ENCODE measurements at regions not wholly inside any gene's neighbourhood (a gene's known extent, or its start where the extent isn't known, plus 50 kb on each side); places are given as distances from the start of the nearest gene placed in this dataset.

DNA sequence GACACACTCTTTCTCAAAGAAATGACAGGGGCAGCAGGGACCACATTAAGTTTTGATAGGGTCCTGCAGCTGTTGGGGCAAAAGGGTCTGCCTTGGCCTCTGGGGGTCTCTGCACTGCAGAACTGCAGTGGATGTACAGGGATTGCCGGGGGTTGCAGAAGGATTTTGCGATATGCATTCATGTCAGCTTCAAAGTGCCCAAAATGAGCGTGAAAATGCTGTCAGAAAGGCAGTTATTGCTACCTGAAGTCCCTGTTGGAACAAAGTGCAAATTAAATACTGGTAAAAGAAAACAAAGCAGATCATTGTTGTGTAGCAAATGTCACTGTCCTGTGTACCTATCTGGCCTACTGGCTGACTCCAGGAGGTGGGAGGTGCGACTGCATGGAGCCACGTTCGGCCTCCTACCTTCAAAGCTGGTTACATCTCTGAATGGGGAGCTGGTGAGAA lies 78.8 kb upstream of the MAP4K3 start:
- Histone ChIP-seq H3K9ac (ENCODE audit: insufficient read depth in 1 of 2, low read length in 2 of 2) (no peak overlapping the region), H3K36me3 (ENCODE audit: control insufficient read depth in 4 of 4, insufficient read depth in 4 of 4, low read length in 4 of 4) (no peaks in the 10 kb centered on the region), H3K27ac (ENCODE audit: low read depth in 1 of 2, low read length in 1 of 2) (peak overlapping the region; percentile 4 to 73), H3K4me3 (no peak overlapping the region), H3K27me3 (ENCODE audit: control insufficient read depth in 3 of 3, insufficient read depth in 3 of 3, low read length in 2 of 3) (no peaks in the 10 kb centered on the region), H3K9me3 (ENCODE audit: control insufficient read depth in 4 of 4, insufficient read depth in 3 of 4, low read length in 3 of 4) (no peaks in the 10 kb centered on the region), H3K4me1 (ENCODE audit: control insufficient read depth in 5 of 5, insufficient read depth in 5 of 5, low read length in 5 of 5) (peaks cover 10 to 53% (median 16%) of the 10 kb centered on the region in 5 donors)
- TF ChIP-seq, protein P1, sequence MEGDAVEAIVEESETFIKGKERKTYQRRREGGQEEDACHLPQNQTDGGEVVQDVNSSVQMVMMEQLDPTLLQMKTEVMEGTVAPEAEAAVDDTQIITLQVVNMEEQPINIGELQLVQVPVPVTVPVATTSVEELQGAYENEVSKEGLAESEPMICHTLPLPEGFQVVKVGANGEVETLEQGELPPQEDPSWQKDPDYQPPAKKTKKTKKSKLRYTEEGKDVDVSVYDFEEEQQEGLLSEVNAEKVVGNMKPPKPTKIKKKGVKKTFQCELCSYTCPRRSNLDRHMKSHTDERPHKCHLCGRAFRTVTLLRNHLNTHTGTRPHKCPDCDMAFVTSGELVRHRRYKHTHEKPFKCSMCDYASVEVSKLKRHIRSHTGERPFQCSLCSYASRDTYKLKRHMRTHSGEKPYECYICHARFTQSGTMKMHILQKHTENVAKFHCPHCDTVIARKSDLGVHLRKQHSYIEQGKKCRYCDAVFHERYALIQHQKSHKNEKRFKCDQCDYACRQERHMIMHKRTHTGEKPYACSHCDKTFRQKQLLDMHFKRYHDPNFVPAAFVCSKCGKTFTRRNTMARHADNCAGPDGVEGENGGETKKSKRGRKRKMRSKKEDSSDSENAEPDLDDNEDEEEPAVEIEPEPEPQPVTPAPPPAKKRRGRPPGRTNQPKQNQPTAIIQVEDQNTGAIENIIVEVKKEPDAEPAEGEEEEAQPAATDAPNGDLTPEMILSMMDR (IDR thresholded peaks at IDR 0.05; ENCODE audit: control extremely low read depth, extremely low read depth) = no peak
- WGBS, 2 donors = 83 to 90% methylated on average over 6 of the region's 6 CpGs
- ATAC-seq (ENCODE audit: insufficient read depth, low FRiP score) = no peak
- DNase-seq = no peak

DNA sequence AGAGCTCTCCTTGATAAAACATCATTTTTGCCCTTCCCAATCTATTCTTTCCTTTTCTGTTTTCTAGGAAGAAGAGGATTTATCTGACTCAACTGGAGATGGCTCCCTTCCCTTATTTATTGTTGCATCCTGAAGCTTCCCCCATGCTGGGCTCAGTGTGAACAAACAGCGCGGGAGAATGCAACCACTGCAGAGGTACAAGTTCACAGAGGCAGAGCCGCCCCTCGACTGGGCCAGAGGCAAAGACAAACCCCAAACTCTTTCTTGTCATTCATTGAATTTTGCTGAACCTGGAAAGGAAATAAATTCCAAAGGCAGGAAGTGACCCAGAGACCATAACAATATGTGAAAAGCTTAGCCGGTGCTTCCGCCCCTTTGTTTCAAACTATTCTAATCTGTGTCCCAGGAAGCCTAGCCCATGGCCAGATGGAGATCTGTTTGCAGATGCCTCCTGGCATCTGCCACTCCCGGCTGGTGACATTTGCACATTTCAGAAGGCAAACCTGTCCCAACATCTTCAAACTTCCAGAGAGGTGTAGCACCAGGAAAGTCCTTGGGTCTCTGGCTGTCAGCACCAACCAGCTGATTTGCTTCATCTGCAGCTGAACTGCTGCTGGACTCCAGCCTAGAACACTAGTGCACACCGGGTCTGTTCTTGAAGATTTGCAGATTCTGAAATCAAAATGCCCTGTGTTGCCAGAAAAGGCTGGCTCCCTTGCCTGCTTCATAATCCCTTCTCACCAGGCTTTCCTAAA lies 79.4 kb upstream of the MAP4K3 start:
- peaks cover 0 to 2% (median under 1%) of the 10 kb centered on the region in 4 donors for H3K9me3 ChIP-seq (ENCODE audit: control insufficient read depth in 4 of 4, insufficient read depth in 3 of 4, low read length in 3 of 4)
- H3K9ac ChIP-seq (ENCODE audit: insufficient read depth in 1 of 2, low read length in 2 of 2) = no peak overlapping the region
- H3K27ac ChIP-seq (ENCODE audit: low read depth in 1 of 2, low read length in 1 of 2) = peak overlapping the region; percentile 83 to 91
- no peak overlapping the region for H3K4me3 ChIP-seq
- DNase-seq (peak; percentile 41 to 77 (median 71)), ATAC-seq (ENCODE audit: insufficient read depth, low FRiP score) (peak; percentile 13)
- 57 to 70% methylated on average over 8 of the region's 8 CpGs for WGBS, 2 donors
- H3K27me3 ChIP-seq (ENCODE audit: control insufficient read depth in 3 of 3, insufficient read depth in 3 of 3, low read length in 2 of 3) = no peaks in the 10 kb centered on the region
- H3K36me3 ChIP-seq (ENCODE audit: control insufficient read depth in 4 of 4, insufficient read depth in 4 of 4, low read length in 4 of 4) = no peaks in the 10 kb centered on the region
- H3K4me1 ChIP-seq (ENCODE audit: control insufficient read depth in 5 of 5, insufficient read depth in 5 of 5, low read length in 5 of 5) = peaks cover 8 to 50% (median 16%) of the 10 kb centered on the region in 5 donors
- TF ChIP-seq, protein P1 (IDR thresholded peaks at IDR 0.05; ENCODE audit: control extremely low read depth, extremely low read depth) = no peak

DNA sequence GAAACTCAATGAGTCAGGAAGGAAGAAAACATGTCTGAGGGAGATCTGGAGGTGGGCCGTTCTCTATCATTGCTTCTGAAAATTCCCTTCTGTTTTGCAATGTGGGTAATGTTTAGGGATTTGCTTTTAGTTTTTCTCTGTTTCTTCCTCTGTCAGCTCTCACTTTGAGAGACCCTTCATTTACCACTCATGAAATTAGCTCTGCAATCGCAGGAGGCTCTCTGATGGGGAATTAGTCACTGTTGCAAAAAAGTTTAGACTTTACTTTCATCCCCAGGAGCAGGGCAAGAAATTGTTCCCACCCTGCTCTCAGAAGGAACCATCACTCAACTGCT lies 80.0 kb upstream of the MAP4K3 start:
- H3K9me3 ChIP-seq (ENCODE audit: control insufficient read depth in 4 of 4, insufficient read depth in 3 of 4, low read length in 3 of 4) = peaks cover 0 to 5% (median 2%) of the 10 kb centered on the region in 4 donors
- WGBS, 2 donors = 49 to 64% methylated on average over 2 of the region's 2 CpGs
- H3K4me1 ChIP-seq (ENCODE audit: control insufficient read depth in 5 of 5, insufficient read depth in 5 of 5, low read length in 5 of 5) = peaks cover 2 to 45% (median 16%) of the 10 kb centered on the region in 5 donors
- no peaks in the 10 kb centered on the region for H3K36me3 ChIP-seq (ENCODE audit: control insufficient read depth in 4 of 4, insufficient read depth in 4 of 4, low read length in 4 of 4)
- H3K27me3 ChIP-seq (ENCODE audit: control insufficient read depth in 3 of 3, insufficient read depth in 3 of 3, low read length in 2 of 3) = no peaks in the 10 kb centered on the region
- H3K4me3 ChIP-seq = no peak overlapping the region
- H3K27ac ChIP-seq (ENCODE audit: low read depth in 1 of 2, low read length in 1 of 2) = peak overlapping the region; percentile 83 to 91
- DNase-seq = no peak
- TF ChIP-seq, protein P1 (IDR thresholded peaks at IDR 0.05; ENCODE audit: control extremely low read depth, extremely low read depth) = no peak
- no peak overlapping the region for H3K9ac ChIP-seq (ENCODE audit: insufficient read depth in 1 of 2, low read length in 2 of 2)
- ATAC-seq (ENCODE audit: insufficient read depth, low FRiP score) = no peak

Measured in lung (tissue), 11 donors.